ENCODE measurements at regions not wholly inside any gene's neighbourhood (a gene's known extent, or its start where the extent isn't known, plus 50 kb on each side); places are given as distances from the start of the nearest gene placed in this dataset.

- TF ChIP-seq TCF4 (CRISPR knock-in tag; IDR thresholded peaks at IDR 0.05; ENCODE audit: borderline replicate concordance) (no peak), BACH2 (CRISPR knock-in tag; IDR thresholded peaks at IDR 0.05; ENCODE audit: borderline replicate concordance) (no peak), ZNF70 (CRISPR knock-in tag; IDR thresholded peaks at IDR 0.05) (no peak), RARB (CRISPR knock-in tag; IDR thresholded peaks at IDR 0.05) (no peak), OSR1 (CRISPR knock-in tag; IDR thresholded peaks at IDR 0.05) (no peak), ZNF8 (CRISPR knock-in tag; IDR thresholded peaks at IDR 0.05) (no peak), CSDC2 (CRISPR knock-in tag; IDR thresholded peaks at IDR 0.05) (no peak), ZFP3 (CRISPR knock-in tag; IDR thresholded peaks at IDR 0.05) (no peak), ZNF565 (CRISPR knock-in tag; conservative IDR thresholded peaks at IDR 0.05; ENCODE audit: low read depth) (no peak), ZFP30 (CRISPR knock-in tag; IDR thresholded peaks at IDR 0.05) (no peak)
- TF ChIP-seq, protein P1, sequence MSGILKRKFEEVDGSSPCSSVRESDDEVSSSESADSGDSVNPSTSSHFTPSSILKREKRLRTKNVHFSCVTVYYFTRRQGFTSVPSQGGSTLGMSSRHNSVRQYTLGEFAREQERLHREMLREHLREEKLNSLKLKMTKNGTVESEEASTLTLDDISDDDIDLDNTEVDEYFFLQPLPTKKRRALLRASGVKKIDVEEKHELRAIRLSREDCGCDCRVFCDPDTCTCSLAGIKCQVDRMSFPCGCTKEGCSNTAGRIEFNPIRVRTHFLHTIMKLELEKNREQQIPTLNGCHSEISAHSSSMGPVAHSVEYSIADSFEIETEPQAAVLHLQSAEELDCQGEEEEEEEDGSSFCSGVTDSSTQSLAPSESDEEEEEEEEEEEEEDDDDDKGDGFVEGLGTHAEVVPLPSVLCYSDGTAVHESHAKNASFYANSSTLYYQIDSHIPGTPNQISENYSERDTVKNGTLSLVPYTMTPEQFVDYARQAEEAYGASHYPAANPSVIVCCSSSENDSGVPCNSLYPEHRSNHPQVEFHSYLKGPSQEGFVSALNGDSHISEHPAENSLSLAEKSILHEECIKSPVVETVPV (CRISPR knock-in tag; IDR thresholded peaks at IDR 0.05) = no peak
- no peak for ATAC-seq
Observed at GRCh38 chr20:37596168-37596567, 68.5 kb upstream of the BLCAP start.

DNA sequence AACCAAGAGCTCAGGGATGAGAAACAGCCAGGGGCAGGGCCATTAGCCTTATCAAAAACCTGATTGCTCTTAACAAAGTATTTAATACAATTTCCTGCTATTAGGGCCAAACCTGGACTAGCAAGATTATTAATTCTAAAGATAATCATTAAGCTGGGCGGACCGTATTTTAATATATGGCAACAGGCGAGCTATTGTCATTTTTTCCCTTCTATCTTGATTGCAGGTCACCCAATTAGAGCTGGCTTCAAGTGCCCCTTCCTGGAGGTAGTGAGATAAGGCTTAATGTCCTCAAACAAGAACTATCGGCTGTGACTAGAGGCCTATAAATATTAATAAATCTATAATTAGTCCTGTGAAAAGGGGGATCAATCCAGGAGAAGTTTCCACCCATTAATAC lies 66.0 kb upstream of the BLCAP start:
- TF ChIP-seq TOX (CRISPR knock-in tag; IDR thresholded peaks at IDR 0.05; ENCODE audit: borderline replicate concordance) = no peak
- no peak for TF ChIP-seq SNAI2 (CRISPR knock-in tag; IDR thresholded peaks at IDR 0.05)
- 0 out of 2 replicates have a peak, but pooled peaks have one; percentile 18 for TF ChIP-seq TCF4 (CRISPR knock-in tag; IDR thresholded peaks at IDR 0.05; ENCODE audit: borderline replicate concordance)
- no peak for TF ChIP-seq ZFP3 (CRISPR knock-in tag; IDR thresholded peaks at IDR 0.05)
- no peak for TF ChIP-seq ZFP30 (CRISPR knock-in tag; IDR thresholded peaks at IDR 0.05)
- ATAC-seq = no peak

GRCh38 chr20:37590938-37591490 lies 63.3 kb upstream of the BLCAP start:
- TF ChIP-seq ZNF70 (CRISPR knock-in tag; IDR thresholded peaks at IDR 0.05) (no peak), CSDC2 (CRISPR knock-in tag; IDR thresholded peaks at IDR 0.05) (no peak), SNAI2 (CRISPR knock-in tag; IDR thresholded peaks at IDR 0.05) (no peak)
- TF ChIP-seq, protein P1 (CRISPR knock-in tag; IDR thresholded peaks at IDR 0.05) = no peak
- ATAC-seq = no peak

- no peak for ATAC-seq
- TF ChIP-seq BACH2 (CRISPR knock-in tag; IDR thresholded peaks at IDR 0.05; ENCODE audit: borderline replicate concordance) (no peak), ZNF565 (CRISPR knock-in tag; conservative IDR thresholded peaks at IDR 0.05; ENCODE audit: low read depth) (no peak), ZNF70 (CRISPR knock-in tag; IDR thresholded peaks at IDR 0.05) (no peak), ZFP3 (CRISPR knock-in tag; IDR thresholded peaks at IDR 0.05) (no peak), TCF4 (CRISPR knock-in tag; IDR thresholded peaks at IDR 0.05; ENCODE audit: borderline replicate concordance) (no peak), ESRRG (CRISPR knock-in tag; IDR thresholded peaks at IDR 0.05) (no peak), OSR1 (CRISPR knock-in tag; IDR thresholded peaks at IDR 0.05) (no peak), GLIS3 (CRISPR knock-in tag; IDR thresholded peaks at IDR 0.05) (no peak), TSHZ2 (CRISPR knock-in tag; IDR thresholded peaks at IDR 0.05) (no peak)
- TF ChIP-seq, protein P2, sequence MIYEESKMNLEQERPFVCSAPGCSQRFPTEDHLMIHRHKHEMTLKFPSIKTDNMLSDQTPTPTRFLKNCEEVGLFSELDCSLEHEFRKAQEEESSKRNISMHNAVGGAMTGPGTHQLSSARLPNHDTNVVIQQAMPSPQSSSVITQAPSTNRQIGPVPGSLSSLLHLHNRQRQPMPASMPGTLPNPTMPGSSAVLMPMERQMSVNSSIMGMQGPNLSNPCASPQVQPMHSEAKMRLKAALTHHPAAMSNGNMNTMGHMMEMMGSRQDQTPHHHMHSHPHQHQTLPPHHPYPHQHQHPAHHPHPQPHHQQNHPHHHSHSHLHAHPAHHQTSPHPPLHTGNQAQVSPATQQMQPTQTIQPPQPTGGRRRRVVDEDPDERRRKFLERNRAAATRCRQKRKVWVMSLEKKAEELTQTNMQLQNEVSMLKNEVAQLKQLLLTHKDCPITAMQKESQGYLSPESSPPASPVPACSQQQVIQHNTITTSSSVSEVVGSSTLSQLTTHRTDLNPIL (CRISPR knock-in tag; IDR thresholded peaks at IDR 0.05; ENCODE audit: low read depth) = no peak
Observed at GRCh38 chr20:37586078-37586477, 58.4 kb upstream of the BLCAP start.

DNA sequence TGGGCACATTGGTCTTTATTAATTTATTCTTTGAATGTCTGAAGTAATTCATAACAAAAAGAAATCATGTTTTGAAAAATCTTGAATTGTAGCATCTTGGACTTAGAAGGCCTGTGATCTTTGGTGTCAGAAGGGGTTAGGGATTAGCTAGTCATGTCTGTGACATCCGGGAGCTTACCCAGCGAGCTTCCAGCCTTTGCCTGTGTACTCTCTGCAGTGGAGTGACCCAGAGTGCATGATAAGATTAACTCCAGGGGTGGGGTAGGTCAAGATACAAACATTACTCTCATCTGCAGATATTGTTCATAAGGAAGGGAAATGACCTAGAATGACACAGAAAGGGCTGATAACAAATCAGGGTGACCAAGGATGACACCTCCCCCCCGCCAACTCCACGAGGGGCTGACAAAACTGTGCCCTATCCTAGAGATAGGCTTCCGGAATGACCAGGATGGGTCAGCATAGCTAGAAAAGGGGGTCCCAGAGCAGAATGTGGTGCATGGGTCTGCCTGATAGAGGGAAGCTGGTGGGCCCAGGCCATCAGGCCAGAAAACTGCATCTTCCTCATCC lies 56.6 kb upstream of the BLCAP start:
- TF ChIP-seq CSDC2 (CRISPR knock-in tag; IDR thresholded peaks at IDR 0.05) (no peak), ZNF8 (CRISPR knock-in tag; IDR thresholded peaks at IDR 0.05) (no peak), ZNF565 (CRISPR knock-in tag; conservative IDR thresholded peaks at IDR 0.05; ENCODE audit: low read depth) (no peak), TSHZ2 (CRISPR knock-in tag; IDR thresholded peaks at IDR 0.05) (no peak), GLIS3 (CRISPR knock-in tag; IDR thresholded peaks at IDR 0.05) (no peak), ISL1 (CRISPR knock-in tag; IDR thresholded peaks at IDR 0.05) (no peak), OSR1 (CRISPR knock-in tag; IDR thresholded peaks at IDR 0.05) (no peak)
- TF ChIP-seq, protein P3, sequence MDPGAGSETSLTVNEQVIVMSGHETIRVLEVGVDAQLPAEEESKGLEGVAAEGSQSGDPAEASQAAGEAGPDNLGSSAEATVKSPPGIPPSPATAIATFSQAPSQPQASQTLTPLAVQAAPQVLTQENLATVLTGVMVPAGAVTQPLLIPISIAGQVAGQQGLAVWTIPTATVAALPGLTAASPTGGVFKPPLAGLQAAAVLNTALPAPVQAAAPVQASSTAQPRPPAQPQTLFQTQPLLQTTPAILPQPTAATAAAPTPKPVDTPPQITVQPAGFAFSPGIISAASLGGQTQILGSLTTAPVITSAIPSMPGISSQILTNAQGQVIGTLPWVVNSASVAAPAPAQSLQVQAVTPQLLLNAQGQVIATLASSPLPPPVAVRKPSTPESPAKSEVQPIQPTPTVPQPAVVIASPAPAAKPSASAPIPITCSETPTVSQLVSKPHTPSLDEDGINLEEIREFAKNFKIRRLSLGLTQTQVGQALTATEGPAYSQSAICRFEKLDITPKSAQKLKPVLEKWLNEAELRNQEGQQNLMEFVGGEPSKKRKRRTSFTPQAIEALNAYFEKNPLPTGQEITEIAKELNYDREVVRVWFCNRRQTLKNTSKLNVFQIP (CRISPR knock-in tag; IDR thresholded peaks at IDR 0.05; ENCODE audit: borderline replicate concordance, low read depth) = no peak
- no peak for ATAC-seq
